PC-9 (cell line): ENCODE measurements at regions not wholly inside any gene's neighbourhood (a gene's known extent, or its start where the extent isn't known, plus 50 kb on each side); places are given as distances from the start of the nearest gene placed in this dataset.
"Not testable (repeated sequence)": the region's sequence is repeated elsewhere in the genome, so short reads cannot be mapped to it uniquely, and the experiment has no call there.

Experiments
- CTCF ChIP-seq: fragments of 200-600 bp; sonication (generic); conservative IDR thresholded peaks from 2 replicates; pipeline ENCODE4 v1.6.1; 2017; ENCODE audit warnings: mixed run types, antibody characterized with exemption, mild to moderate bottlenecking, moderate library complexity
- EZH2 ChIP-seq: fragments of 200-600 bp; sonication (generic); IDR thresholded peaks from 2 replicates; pipeline ENCODE4 v1.8.0; 2017; ENCODE audit warnings: antibody characterized with exemption, low read depth

GRCh38 chr3:74830845-74831244 lies 216.4 kb upstream of the CNTN3 start:
- not testable (repeated sequence) for TF ChIP-seq CTCF, EZH2
